Germinal center (tissue), 1 donor: ENCODE measurements at regions not wholly inside any gene's neighbourhood (a gene's known extent, or its start where the extent isn't known, plus 50 kb on each side); places are given as distances from the start of the nearest gene placed in this dataset.

Experiments
- DNase-seq: peaks from one replicate; pipeline ENCODE4 v3.0.0; 2012; ENCODE audit warnings: mixed read lengths, low spot score

DNA sequence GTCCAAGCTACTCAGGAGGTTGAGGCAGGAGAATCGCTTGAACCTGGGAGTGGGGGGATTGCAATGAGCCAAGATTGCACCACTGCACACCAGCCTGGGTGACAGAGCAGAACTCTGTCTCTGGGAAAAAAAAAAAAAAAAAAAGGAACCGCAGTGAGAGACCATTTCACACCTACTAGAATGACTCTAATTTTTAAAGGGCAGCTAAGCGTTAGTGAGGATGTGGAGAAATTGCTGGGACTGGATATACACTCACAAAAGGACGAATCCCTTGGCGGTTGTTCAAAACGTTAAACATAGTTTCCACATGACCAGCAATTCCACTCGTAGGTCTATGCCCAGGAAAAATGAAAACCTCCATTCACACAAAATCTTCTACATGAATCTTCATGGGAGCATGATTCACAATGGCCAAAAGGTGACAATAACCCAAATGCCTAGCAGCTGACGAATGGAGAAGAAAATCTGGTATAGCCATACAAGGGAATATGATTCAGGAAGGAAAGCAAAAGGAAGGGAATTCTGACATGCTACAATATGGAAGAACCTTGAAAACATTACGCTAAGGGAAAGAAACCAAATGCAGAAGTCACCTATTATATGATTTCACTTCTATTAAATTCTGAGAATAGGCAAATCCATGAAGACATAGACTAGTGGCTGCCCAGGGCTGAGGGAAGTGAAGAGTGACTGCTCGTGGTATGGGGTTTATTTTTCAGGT, 127.0 kb downstream of the CHSY1 start:
- DNase-seq, result peak; percentile 33

DNA sequence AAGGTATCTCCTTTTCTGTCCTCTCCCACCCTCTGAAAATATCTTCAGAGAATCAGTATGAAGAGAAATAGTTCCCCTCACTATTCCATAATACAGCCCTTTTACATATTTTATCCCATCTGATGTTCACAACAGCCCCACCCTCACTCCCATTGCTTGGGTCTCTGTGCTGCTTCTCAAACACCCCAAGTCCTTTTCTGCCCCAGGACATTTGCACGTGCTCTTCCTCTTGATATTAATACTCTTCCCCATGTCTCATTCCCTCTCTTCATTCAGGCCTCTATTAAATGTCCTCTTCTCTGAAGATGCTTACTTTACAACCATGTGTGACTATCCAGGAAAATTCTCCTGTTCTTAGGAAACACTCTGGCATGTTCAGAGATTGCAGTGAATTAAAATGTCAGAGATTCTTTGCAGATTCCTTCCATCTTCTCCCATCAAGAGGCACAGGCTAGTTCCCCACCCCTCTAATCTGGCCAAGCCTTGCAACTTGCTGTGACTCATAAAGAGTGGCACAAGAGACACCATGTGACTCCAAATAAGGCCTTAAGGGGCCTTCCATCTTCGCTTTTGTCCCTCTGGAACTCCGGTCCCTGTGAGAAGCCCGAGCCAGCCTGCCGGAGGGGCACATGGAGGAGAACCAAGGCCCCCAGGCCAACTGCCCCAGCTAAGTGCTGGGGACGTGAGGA, 128.5 kb downstream of the CHSY1 start:
- no peak for DNase-seq

DNA sequence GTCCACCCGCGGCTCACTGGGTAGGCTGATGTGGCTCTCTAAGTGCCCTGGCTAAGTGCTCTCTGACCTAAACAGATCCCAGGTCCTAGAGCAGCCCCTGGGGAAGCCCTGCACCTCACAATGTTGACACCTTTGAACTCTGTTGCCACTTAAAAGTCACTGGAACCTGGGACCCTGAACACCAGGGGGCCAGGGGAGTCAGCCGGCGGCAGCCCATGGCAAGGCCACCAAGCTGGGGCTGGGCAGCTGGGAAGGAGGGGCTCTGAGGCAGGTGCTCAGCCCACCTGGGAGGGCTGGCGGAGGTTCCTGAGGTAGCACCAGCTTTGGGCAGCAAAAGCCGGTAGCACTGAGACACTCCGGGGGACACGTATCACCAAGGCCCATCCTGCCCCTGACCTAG, 129.0 kb downstream of the CHSY1 start:
- no peak for DNase-seq

DNA sequence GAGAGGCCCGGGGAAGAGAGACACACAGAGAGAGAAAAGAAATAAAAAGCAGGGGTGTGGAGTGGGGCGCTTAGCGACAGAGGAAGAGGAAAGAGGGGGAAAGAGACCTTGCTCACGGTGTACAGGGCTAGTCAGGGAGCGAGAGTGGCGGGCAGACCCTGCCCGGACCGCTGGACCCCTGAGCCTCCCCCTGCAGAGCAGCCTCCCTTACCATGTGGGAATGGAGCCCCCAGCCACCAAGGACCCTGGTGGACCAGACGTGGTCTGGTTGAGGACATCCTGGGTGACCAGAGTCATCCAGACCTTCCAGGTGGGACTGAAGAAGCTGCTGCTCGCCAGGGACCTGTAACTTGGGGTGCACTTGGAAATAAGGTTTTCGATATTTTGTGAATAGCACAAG, 129.6 kb downstream of the CHSY1 start:
- DNase-seq, result no peak

DNA sequence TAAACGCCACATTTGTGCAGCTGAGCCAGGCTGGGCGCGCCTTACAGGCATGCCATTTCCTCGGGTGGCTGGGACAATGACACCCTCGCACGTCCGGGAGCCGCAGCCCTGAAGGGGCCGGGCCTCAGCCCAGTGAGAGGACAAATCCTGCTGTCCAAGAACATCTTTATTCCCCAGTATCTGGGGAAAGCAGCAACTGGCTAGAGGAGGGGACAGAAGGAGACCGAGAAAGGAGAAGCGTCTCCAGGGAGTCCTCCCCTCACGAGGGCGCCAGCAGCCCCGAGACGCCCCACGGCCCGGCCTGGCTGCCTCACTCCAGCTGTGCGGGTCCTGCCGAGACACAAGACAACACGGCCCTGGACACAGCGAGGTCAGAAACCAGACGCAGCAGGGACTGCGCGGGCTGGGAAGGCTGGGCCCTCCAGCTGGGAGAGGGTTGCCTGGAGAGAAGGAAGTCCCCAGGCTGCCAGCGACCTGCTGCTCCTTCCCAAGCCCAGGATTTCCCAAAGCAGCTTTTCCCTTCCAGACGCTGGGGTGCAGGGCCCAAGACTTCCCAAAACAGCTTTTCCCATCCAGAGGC, 130.2 kb downstream of the CHSY1 start:
- DNase-seq, result peak; percentile 44

DNA sequence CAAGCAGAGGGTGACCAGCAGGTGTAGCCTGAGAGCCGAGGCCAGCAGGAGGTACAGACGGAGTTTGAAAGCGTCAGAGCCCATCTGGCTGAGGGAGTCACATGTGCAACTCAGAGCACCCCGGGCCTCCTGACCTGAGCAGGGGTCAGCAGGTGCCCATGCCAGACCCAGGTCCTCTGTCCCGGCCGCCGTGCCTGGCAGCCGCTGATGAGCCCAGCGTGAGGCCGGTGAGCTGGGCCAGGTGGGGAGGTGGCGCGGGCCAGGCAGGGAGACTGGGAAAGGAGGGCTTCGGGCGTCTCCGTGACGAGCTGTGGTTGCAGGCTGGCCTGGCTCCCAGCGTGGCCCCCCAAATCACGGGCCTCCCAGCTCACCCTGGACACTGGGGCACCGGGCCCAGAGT, 130.9 kb downstream of the CHSY1 start:
- DNase-seq, result no peak

DNA sequence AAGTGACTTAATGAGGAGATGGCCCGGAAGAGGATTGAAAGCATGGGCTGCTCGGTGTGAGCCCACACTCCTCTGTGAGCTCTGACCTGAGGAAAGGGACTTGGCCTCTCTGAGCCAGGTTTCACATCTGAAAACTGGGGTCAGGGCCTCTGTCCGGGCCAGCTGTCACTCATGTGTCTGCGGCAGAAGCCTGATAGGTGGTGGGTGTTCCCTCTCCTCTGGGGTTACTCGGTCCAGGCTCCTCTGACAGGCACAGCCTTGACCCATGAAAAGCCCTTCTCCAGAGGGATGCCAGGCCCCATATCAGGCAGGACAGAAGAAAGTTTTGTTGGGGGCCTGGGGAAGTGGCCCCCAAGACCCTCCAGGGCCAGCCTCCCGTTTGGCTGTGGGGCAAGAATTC, 131.4 kb downstream of the CHSY1 start:
- DNase-seq, result no peak
